ENCODE measurements at regions not wholly inside any gene's neighbourhood (a gene's known extent, or its start where the extent isn't known, plus 50 kb on each side); places are given as distances from the start of the nearest gene placed in this dataset.

GRCh38 chr2:156810094-156810493, 373.9 kb downstream of the GPD2 start:
- DNase-seq (ENCODE audit: low spot score), result no peak
- Histone ChIP-seq H3K36me3 (ENCODE audit: low read depth) (no peaks in the 10 kb centered on the region), H3K9me3 (ENCODE audit: severe bottlenecking) (peaks cover 2% of the 10 kb centered on the region), H3K27ac (ENCODE audit: poor library complexity, severe bottlenecking) (no peak overlapping the region), H3K4me3 (ENCODE audit: severe bottlenecking) (no peak overlapping the region), H3K27me3 (ENCODE audit: insufficient read depth, poor library complexity, severe bottlenecking) (no peaks in the 10 kb centered on the region), H3K4me1 (ENCODE audit: insufficient read depth, poor library complexity, severe bottlenecking) (no peaks in the 10 kb centered on the region)
- no peak for ATAC-seq (ENCODE audit: low read depth)
- no peak for TF ChIP-seq CTCF (IDR thresholded peaks at IDR 0.05; ENCODE audit: poor library complexity, severe bottlenecking)

- Histone ChIP-seq H3K4me1 (ENCODE audit: insufficient read depth, poor library complexity, severe bottlenecking) (no peaks in the 10 kb centered on the region), H3K4me3 (ENCODE audit: severe bottlenecking) (no peak overlapping the region), H3K27ac (ENCODE audit: poor library complexity, severe bottlenecking) (no peak overlapping the region), H3K27me3 (ENCODE audit: insufficient read depth, poor library complexity, severe bottlenecking) (no peaks in the 10 kb centered on the region), H3K36me3 (ENCODE audit: low read depth) (no peaks in the 10 kb centered on the region), H3K9me3 (ENCODE audit: severe bottlenecking) (peaks cover 2% of the 10 kb centered on the region)
- TF ChIP-seq CTCF (IDR thresholded peaks at IDR 0.05; ENCODE audit: poor library complexity, severe bottlenecking), result no peak
- ATAC-seq (ENCODE audit: low read depth) (no peak), DNase-seq (ENCODE audit: low spot score) (no peak)
Observed at GRCh38 chr2:156812496-156812895, 376.3 kb downstream of the GPD2 start.

- Histone ChIP-seq H3K9me3 (ENCODE audit: severe bottlenecking) (no peaks in the 10 kb centered on the region), H3K4me3 (ENCODE audit: severe bottlenecking) (no peak overlapping the region), H3K27ac (ENCODE audit: poor library complexity, severe bottlenecking) (no peak overlapping the region), H3K4me1 (ENCODE audit: insufficient read depth, poor library complexity, severe bottlenecking) (no peaks in the 10 kb centered on the region), H3K27me3 (ENCODE audit: insufficient read depth, poor library complexity, severe bottlenecking) (no peaks in the 10 kb centered on the region), H3K36me3 (ENCODE audit: low read depth) (no peaks in the 10 kb centered on the region)
- TF ChIP-seq CTCF (IDR thresholded peaks at IDR 0.05; ENCODE audit: poor library complexity, severe bottlenecking), result no peak
- ATAC-seq (ENCODE audit: low read depth), result no peak
- DNase-seq (ENCODE audit: low spot score), result no peak
Observed at GRCh38 chr2:156817430-156817829, 381.3 kb downstream of the GPD2 start.

GRCh38 chr2:156818221-156818620, 382.0 kb downstream of the GPD2 start:
- Histone ChIP-seq H3K4me3 (ENCODE audit: severe bottlenecking) (no peak overlapping the region), H3K36me3 (ENCODE audit: low read depth) (no peaks in the 10 kb centered on the region), H3K4me1 (ENCODE audit: insufficient read depth, poor library complexity, severe bottlenecking) (no peaks in the 10 kb centered on the region), H3K27me3 (ENCODE audit: insufficient read depth, poor library complexity, severe bottlenecking) (no peaks in the 10 kb centered on the region), H3K27ac (ENCODE audit: poor library complexity, severe bottlenecking) (no peak overlapping the region), H3K9me3 (ENCODE audit: severe bottlenecking) (no peaks in the 10 kb centered on the region)
- no peak for DNase-seq (ENCODE audit: low spot score)
- no peak for TF ChIP-seq CTCF (IDR thresholded peaks at IDR 0.05; ENCODE audit: poor library complexity, severe bottlenecking)
- no peak for ATAC-seq (ENCODE audit: low read depth)

- Histone ChIP-seq H3K36me3 (ENCODE audit: low read depth) (no peaks in the 10 kb centered on the region), H3K27ac (ENCODE audit: poor library complexity, severe bottlenecking) (no peak overlapping the region), H3K27me3 (ENCODE audit: insufficient read depth, poor library complexity, severe bottlenecking) (no peaks in the 10 kb centered on the region), H3K9me3 (ENCODE audit: severe bottlenecking) (no peaks in the 10 kb centered on the region), H3K4me3 (ENCODE audit: severe bottlenecking) (no peak overlapping the region), H3K4me1 (ENCODE audit: insufficient read depth, poor library complexity, severe bottlenecking) (no peaks in the 10 kb centered on the region)
- no peak for TF ChIP-seq CTCF (IDR thresholded peaks at IDR 0.05; ENCODE audit: poor library complexity, severe bottlenecking)
- ATAC-seq (ENCODE audit: low read depth) (no peak), DNase-seq (ENCODE audit: low spot score) (no peak)
Observed at GRCh38 chr2:156818944-156819343, 382.8 kb downstream of the GPD2 start.
